Gastrocnemius medialis (tissue), 4 donors: ENCODE measurements at regions not wholly inside any gene's neighbourhood (a gene's known extent, or its start where the extent isn't known, plus 50 kb on each side); places are given as distances from the start of the nearest gene placed in this dataset.

Source experiments
- CTCF ChIP-seq, 5 experiments: fragments of 450-650 bp in 3 of 5; fragments of 200-600 bp in 2 of 5; sonication (generic) in 2 of 5; IDR thresholded peaks in 4 of 5; conservative IDR thresholded peaks in 1 of 5; 1 replicate in 4 of 5; 2 replicates in 1 of 5; pipeline ENCODE4 v1.5.1; 2016 to 2019; ENCODE audit warnings: antibody characterized with exemption in 5 of 5, mild to moderate bottlenecking in 3 of 5, moderate library complexity in 3 of 5
- POLR2A ChIP-seq, 2 donors: fragments of 450-650 bp; IDR thresholded peaks; one replicate each; pipeline ENCODE4 v1.6.1; 2017; ENCODE audit warnings: antibody characterized with exemption in 2 of 2, mild to moderate bottlenecking in 2 of 2, moderate library complexity in 2 of 2

DNA sequence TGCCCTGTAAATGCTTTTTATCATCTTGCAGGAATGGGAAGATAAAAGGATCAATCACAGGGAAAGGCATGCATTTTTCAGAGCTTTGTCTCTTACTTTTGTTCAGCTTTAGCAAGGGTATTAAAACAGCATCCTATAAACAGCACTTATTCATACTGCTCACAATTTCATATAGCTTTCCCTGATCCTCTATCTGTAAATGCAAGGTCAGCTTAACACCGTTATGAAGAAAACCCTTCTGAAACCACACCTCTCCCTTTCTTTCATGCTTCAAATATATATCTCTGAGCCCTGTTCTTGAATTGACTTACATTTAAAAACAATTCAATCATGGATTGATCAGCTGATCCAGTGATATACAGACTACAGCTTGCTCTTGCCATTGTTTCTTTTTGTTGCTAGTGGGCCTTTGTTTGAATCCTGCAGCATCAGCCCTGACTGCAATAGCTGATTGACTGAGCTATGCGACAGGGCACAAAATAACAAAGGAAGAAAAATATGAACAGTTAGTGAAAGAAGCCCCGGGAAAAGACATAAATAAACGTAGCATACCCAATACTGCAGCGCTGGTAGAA lies 795.5 kb upstream of the CDH2 start:
- TF ChIP-seq CTCF (IDR thresholded peaks at IDR 0.05 in 4 of 5, conservative IDR thresholded peaks at IDR 0.05 in 1 of 5) (no peak), POLR2A (IDR thresholded peaks at IDR 0.05) (no peak)
